ENCODE measurements at regions not wholly inside any gene's neighbourhood (a gene's known extent, or its start where the extent isn't known, plus 50 kb on each side); places are given as distances from the start of the nearest gene placed in this dataset.

DNA sequence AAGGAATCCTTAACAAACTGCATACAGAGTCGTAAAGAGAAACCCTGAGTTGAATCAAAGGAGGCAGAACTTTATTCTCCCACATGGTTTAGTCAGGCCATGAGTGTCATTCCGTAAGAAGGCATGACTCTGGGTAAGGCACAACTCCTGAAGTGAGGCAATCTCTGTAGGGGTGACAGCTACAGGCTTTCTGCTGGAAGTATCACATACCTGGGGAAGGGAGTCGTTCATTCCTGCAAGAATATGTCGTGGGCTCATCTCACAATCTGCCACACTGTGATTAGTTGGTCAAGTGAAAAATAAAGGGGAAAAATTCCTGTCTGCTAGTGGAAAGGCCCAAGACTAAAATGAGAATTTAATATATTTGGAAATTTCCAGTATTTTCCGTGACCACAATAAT, 392.6 kb downstream of the POM121L12 start:
- H3K36me3 ChIP-seq (ENCODE audit: control insufficient read depth, insufficient read depth, low read length): no peaks in the 10 kb centered on the region
- no peak overlapping the region for H3K27ac ChIP-seq (ENCODE audit: low read length)
- no peaks in the 10 kb centered on the region for H3K9me3 ChIP-seq (ENCODE audit: control insufficient read depth, low read depth, low read length)
- H3K27me3 ChIP-seq (ENCODE audit: control insufficient read depth, insufficient read depth, low read length): no peaks in the 10 kb centered on the region
- H3K4me3 ChIP-seq (ENCODE audit: low read length): no peak overlapping the region
- H3K4me1 ChIP-seq (ENCODE audit: control insufficient read depth, insufficient read depth, low read length): no peaks in the 10 kb centered on the region
- 100% methylated on average over 1 of the region's 5 CpGs for WGBS (ENCODE audit: insufficient coverage, low lambda C conversion rate)
- DNase-seq: no peak

DNA sequence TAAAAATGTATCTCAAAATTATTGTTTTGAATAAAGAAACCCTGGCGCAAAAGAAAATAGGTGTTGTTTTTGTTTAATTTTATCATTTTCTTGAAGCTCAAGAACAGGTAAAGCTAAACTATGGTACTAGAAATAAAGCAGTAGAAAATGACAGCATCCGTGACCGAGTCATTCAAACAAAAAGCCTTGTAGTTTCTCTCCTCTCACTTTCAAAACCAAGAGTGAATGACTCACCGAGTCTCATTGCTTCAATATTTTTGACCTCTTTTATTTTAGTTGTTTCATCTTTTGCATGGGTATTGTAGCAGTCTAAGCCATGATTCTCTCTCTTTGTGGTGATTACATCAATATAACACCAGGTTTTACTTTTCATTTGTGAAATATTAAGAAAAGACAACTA, 396.5 kb downstream of the POM121L12 start:
- no peaks in the 10 kb centered on the region for H3K27me3 ChIP-seq (ENCODE audit: control insufficient read depth, insufficient read depth, low read length)
- no peaks in the 10 kb centered on the region for H3K4me1 ChIP-seq (ENCODE audit: control insufficient read depth, insufficient read depth, low read length)
- no peak overlapping the region for H3K27ac ChIP-seq (ENCODE audit: low read length)
- H3K4me3 ChIP-seq (ENCODE audit: low read length): no peak overlapping the region
- no peaks in the 10 kb centered on the region for H3K36me3 ChIP-seq (ENCODE audit: control insufficient read depth, insufficient read depth, low read length)
- WGBS (ENCODE audit: insufficient coverage, low lambda C conversion rate): 94% methylated on average over 4 of the region's 4 CpGs
- no peak for DNase-seq
- H3K9me3 ChIP-seq (ENCODE audit: control insufficient read depth, low read depth, low read length): no peaks in the 10 kb centered on the region

DNA sequence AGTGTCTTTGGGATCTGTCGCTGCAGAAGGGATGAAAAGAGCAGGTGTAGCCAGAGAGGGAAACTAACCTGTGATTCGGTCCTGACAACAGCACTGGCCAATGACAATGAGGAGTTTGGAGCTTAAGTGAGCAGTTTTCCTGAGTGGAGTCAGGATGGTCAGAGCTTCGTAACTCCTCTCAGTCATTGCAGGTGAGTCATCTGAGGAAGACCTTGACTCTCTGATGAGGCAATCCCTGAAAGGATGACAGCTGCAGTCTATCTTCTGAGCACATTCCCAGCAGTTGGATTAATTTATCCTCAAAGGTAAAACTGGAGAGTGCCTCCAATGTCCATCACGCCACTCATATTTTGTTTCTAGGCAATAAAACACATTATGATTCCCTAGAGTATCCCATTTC, 401.9 kb downstream of the POM121L12 start:
- H3K4me1 ChIP-seq (ENCODE audit: control insufficient read depth, insufficient read depth, low read length): no peaks in the 10 kb centered on the region
- no CpG with 5 or more reads among the region's 4 CpGs for WGBS (ENCODE audit: insufficient coverage, low lambda C conversion rate)
- no peak overlapping the region for H3K4me3 ChIP-seq (ENCODE audit: low read length)
- no peaks in the 10 kb centered on the region for H3K27me3 ChIP-seq (ENCODE audit: control insufficient read depth, insufficient read depth, low read length)
- DNase-seq: no peak
- H3K27ac ChIP-seq (ENCODE audit: low read length): no peak overlapping the region
- no peaks in the 10 kb centered on the region for H3K36me3 ChIP-seq (ENCODE audit: control insufficient read depth, insufficient read depth, low read length)
- H3K9me3 ChIP-seq (ENCODE audit: control insufficient read depth, low read depth, low read length): no peaks in the 10 kb centered on the region

DNA sequence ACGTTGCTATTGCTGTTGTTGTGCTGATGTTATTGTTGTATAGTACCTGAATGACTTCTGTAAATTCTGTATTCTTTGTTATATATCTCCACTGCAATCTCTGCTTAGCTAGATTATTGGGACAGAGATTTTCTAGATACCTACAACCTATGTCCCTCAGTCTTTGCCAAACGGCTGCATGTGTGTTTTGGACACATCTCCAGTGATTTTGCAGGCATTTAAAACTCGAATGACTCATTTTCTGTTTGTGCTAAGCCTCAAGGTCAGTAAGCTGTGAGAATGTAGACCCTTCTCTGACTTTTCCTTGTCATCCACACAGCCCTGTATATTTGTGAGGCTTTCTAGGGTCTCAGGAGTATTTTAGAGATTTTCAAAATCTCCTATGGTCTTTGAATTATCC, 410.7 kb downstream of the POM121L12 start:
- no peak overlapping the region for H3K4me3 ChIP-seq (ENCODE audit: low read length)
- no peak for DNase-seq
- no CpG with 5 or more reads among the region's 3 CpGs for WGBS (ENCODE audit: insufficient coverage, low lambda C conversion rate)
- H3K9me3 ChIP-seq (ENCODE audit: control insufficient read depth, low read depth, low read length): no peaks in the 10 kb centered on the region
- no peaks in the 10 kb centered on the region for H3K4me1 ChIP-seq (ENCODE audit: control insufficient read depth, insufficient read depth, low read length)
- no peak overlapping the region for H3K27ac ChIP-seq (ENCODE audit: low read length)
- no peaks in the 10 kb centered on the region for H3K27me3 ChIP-seq (ENCODE audit: control insufficient read depth, insufficient read depth, low read length)
- no peaks in the 10 kb centered on the region for H3K36me3 ChIP-seq (ENCODE audit: control insufficient read depth, insufficient read depth, low read length)

DNA sequence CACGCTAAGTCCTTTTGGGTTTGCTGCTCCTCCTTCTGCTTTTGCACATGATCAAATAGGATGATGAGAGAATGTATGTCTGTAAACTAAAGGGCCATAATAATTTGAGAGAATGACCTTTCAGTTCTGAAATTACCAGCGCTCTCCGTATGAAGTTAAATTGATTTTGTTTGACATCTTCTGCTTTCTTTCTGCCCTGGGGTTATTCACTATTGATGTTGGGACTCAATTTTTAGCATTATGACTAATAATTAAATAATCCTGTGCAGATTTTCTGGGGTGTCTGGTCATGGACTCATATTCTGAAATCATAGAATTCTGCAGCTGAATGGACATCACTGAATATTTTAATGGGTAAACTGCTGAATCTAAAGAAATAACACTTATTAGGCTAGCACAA, 423.2 kb downstream of the POM121L12 start:
- Histone ChIP-seq H3K27ac (ENCODE audit: low read length) (no peak overlapping the region), H3K4me3 (ENCODE audit: low read length) (no peak overlapping the region), H3K36me3 (ENCODE audit: control insufficient read depth, insufficient read depth, low read length) (no peaks in the 10 kb centered on the region), H3K4me1 (ENCODE audit: control insufficient read depth, insufficient read depth, low read length) (no peaks in the 10 kb centered on the region), H3K27me3 (ENCODE audit: control insufficient read depth, insufficient read depth, low read length) (no peaks in the 10 kb centered on the region), H3K9me3 (ENCODE audit: control insufficient read depth, low read depth, low read length) (no peaks in the 10 kb centered on the region)
- no peak for DNase-seq
- WGBS (ENCODE audit: insufficient coverage, low lambda C conversion rate): 100% methylated on average over 1 of the region's 3 CpGs

DNA sequence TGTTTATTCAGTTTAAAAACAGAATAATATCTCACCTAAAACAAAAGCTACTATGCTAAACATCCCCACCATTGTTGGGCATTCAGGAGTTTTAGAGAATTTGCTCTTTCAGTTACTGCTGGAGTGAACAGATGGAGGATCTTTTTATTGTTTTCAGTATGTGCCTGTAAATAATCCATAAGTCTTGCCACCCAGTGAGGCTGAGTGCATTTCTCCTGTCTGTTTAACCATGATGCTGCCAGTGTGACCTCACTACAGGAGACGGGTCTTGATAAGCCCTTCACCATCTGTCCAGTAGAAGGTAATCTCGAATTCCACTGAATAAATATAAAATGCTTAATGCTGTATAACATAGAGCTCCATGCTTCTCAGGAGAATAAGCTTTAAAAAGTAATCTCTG, 430.9 kb downstream of the POM121L12 start:
- Histone ChIP-seq H3K27me3 (ENCODE audit: control insufficient read depth, insufficient read depth, low read length) (no peaks in the 10 kb centered on the region), H3K4me1 (ENCODE audit: control insufficient read depth, insufficient read depth, low read length) (no peaks in the 10 kb centered on the region)
- WGBS (ENCODE audit: insufficient coverage, low lambda C conversion rate): 92% methylated on average over 2 of the region's 2 CpGs

DNA sequence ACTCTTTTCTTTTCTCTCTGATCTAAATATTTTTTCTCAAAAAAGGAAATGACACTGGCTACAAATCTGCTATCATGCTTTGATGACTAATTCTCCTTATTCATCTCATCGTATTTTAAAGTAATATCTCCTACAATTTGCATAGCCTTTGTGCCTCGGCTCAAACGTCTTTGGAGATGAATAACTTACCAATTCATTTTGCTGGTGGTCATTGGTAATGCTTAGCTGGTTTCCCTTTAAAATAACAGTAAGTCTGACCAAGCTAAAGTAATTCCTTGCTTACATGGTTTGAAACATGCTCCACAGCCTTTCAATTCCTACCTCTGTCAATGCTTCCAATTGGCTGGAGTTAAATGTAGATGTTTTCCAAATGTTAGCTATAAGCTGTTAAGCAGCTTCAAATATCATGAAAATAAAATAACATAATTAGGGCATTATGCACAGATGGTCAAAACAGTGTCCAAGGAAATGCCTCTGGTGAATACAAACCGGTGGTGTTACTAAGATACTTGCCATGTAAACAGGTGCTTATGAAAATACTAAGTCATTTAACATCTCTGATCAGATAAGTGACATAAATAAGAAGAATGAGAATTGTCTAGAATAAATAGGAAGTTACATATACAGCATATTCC, 435.0 kb downstream of the POM121L12 start:
- no peak for DNase-seq
- WGBS (ENCODE audit: insufficient coverage, low lambda C conversion rate): 84% methylated on average over 4 of the region's 4 CpGs
- Histone ChIP-seq H3K4me1 (ENCODE audit: control insufficient read depth, insufficient read depth, low read length) (no peaks in the 10 kb centered on the region), H3K27me3 (ENCODE audit: control insufficient read depth, insufficient read depth, low read length) (no peaks in the 10 kb centered on the region), H3K9me3 (ENCODE audit: control insufficient read depth, low read depth, low read length) (no peaks in the 10 kb centered on the region), H3K36me3 (ENCODE audit: control insufficient read depth, insufficient read depth, low read length) (no peaks in the 10 kb centered on the region), H3K27ac (ENCODE audit: low read length) (no peak overlapping the region), H3K4me3 (ENCODE audit: low read length) (no peak overlapping the region)

More for the DNA sequence above, 430.9 kb downstream of the POM121L12 start:
- Histone ChIP-seq H3K4me3 (ENCODE audit: low read length) (no peak overlapping the region), H3K9me3 (ENCODE audit: control insufficient read depth, low read depth, low read length) (no peaks in the 10 kb centered on the region), H3K27ac (ENCODE audit: low read length) (no peak overlapping the region), H3K36me3 (ENCODE audit: control insufficient read depth, insufficient read depth, low read length) (no peaks in the 10 kb centered on the region)
- no peak for DNase-seq

DNA sequence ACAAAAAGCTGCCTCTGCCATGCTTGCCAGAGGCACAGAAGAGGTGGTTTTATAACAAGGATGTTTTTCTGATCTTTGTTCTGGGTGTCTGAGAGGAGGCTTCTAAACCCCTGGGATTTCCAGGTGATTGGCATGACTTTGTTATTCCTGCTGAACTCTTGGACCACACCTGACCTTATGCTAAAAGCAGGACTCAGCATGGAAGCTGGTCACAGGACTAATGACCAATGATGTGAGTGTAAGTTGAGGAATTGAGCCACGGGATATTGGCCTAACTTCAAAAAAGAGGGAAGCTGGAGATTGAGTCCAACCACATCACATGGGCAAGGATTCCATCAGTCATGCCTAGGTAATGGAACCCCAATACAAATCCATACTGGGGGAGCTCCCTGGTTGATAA, 437.9 kb downstream of the POM121L12 start:
- Histone ChIP-seq H3K27ac (ENCODE audit: low read length) (no peak overlapping the region), H3K36me3 (ENCODE audit: control insufficient read depth, insufficient read depth, low read length) (no peaks in the 10 kb centered on the region), H3K4me1 (ENCODE audit: control insufficient read depth, insufficient read depth, low read length) (no peaks in the 10 kb centered on the region), H3K27me3 (ENCODE audit: control insufficient read depth, insufficient read depth, low read length) (no peaks in the 10 kb centered on the region), H3K4me3 (ENCODE audit: low read length) (no peak overlapping the region), H3K9me3 (ENCODE audit: control insufficient read depth, low read depth, low read length) (no peaks in the 10 kb centered on the region)
- WGBS (ENCODE audit: insufficient coverage, low lambda C conversion rate): no CpG with 5 or more reads among the region's 1 CpG
- DNase-seq: no peak

DNA sequence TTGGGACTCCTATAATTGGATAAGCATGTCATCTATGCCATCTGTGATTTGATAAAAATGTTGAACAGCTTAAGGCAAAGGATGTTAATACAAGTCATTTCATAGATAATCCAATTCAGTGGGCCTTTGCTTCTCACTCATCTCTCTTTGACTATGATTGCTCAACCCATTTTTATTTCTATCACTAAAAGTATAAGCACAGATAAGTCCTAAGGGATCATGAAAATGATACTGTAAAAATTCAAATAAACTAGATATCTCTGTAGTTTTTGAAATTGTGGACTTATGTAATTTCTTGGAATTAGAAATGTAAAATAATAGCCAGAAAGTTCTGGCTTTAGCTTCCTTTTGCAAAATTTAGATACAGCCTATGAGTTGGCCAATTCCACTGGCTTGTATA, 440.3 kb downstream of the POM121L12 start:
- Histone ChIP-seq H3K27me3 (ENCODE audit: control insufficient read depth, insufficient read depth, low read length) (no peaks in the 10 kb centered on the region), H3K9me3 (ENCODE audit: control insufficient read depth, low read depth, low read length) (no peaks in the 10 kb centered on the region), H3K4me1 (ENCODE audit: control insufficient read depth, insufficient read depth, low read length) (no peaks in the 10 kb centered on the region), H3K36me3 (ENCODE audit: control insufficient read depth, insufficient read depth, low read length) (no peaks in the 10 kb centered on the region), H3K4me3 (ENCODE audit: low read length) (no peak overlapping the region), H3K27ac (ENCODE audit: low read length) (no peak overlapping the region)
- no peak for DNase-seq

DNA sequence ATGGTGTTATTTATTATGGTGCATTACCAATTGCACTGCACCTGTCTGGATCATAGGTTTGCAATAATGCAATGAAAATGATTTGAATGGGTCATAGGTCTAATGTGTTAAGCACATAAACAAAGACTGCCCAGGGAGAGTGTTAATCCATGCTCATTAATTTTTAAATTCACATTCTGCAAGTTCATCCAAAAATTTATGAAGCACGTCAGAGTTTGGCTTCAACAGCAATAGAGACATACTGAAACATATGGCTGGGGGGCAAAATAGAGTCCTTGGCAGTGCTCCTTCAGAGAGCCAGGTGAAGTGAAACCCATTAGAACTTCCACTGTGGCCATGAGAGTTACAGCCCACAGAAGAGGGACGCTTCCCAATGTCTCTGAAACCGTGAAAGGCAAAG, 441.1 kb downstream of the POM121L12 start:
- no peak for DNase-seq
- H3K27ac ChIP-seq (ENCODE audit: low read length): no peak overlapping the region
- no peaks in the 10 kb centered on the region for H3K9me3 ChIP-seq (ENCODE audit: control insufficient read depth, low read depth, low read length)
- WGBS (ENCODE audit: insufficient coverage, low lambda C conversion rate): no CpG with 5 or more reads among the region's 3 CpGs
- H3K36me3 ChIP-seq (ENCODE audit: control insufficient read depth, insufficient read depth, low read length): no peaks in the 10 kb centered on the region
- no peak overlapping the region for H3K4me3 ChIP-seq (ENCODE audit: low read length)
- H3K4me1 ChIP-seq (ENCODE audit: control insufficient read depth, insufficient read depth, low read length): no peaks in the 10 kb centered on the region
- no peaks in the 10 kb centered on the region for H3K27me3 ChIP-seq (ENCODE audit: control insufficient read depth, insufficient read depth, low read length)

DNA sequence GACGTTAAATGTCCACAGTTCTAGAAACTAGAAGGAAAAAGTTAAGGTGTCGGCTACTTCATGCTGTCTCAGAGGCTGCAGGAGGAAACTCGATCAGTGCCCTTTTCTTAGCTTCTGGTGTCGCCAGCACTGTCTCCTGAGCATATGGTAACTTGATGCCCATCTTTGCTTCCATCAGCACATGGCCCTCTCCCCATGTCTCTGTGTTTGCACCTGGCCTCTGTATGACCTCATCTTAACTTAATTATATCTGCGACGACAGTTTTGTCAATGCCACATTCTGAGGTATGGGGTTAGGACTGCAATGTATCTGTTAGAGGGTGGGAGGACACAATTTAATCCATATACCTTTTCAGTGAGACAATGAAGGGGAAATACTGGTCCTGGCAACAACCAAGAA, 449.9 kb downstream of the POM121L12 start:
- no peaks in the 10 kb centered on the region for H3K4me1 ChIP-seq (ENCODE audit: control insufficient read depth, insufficient read depth, low read length)
- no peak for DNase-seq
- H3K9me3 ChIP-seq (ENCODE audit: control insufficient read depth, low read depth, low read length): no peaks in the 10 kb centered on the region
- 83% methylated on average over 1 of the region's 6 CpGs for WGBS (ENCODE audit: insufficient coverage, low lambda C conversion rate)
- H3K27ac ChIP-seq (ENCODE audit: low read length): no peak overlapping the region
- no peaks in the 10 kb centered on the region for H3K27me3 ChIP-seq (ENCODE audit: control insufficient read depth, insufficient read depth, low read length)
- H3K36me3 ChIP-seq (ENCODE audit: control insufficient read depth, insufficient read depth, low read length): no peaks in the 10 kb centered on the region
- no peak overlapping the region for H3K4me3 ChIP-seq (ENCODE audit: low read length)

Data from large intestine (tissue), 3 donors.